ENCODE measurements at regions not wholly inside any gene's neighbourhood (a gene's known extent, or its start where the extent isn't known, plus 50 kb on each side); places are given as distances from the start of the nearest gene placed in this dataset.

GRCh38 chr4:120636120-120636630 lies 286.4 kb downstream of the PRDM5 start:
- Mint-ChIP-seq H3K36me3 (ENCODE audit: insufficient read depth) (no peaks in the 10 kb centered on the region), H3K4me1 (no peaks in the 10 kb centered on the region), H3K9me3 (no peaks in the 10 kb centered on the region), H3K27ac (ENCODE audit: low read depth) (no peak overlapping the region), H3K4me3 (no peak overlapping the region), H3K27me3 (no peaks in the 10 kb centered on the region)
- ATAC-seq (replicated peaks; ENCODE audit: extremely low read depth, poor library complexity, severe bottlenecking) (no peak), DNase-seq (ENCODE audit: low spot score in 2 of 2) (no peak)

- Mint-ChIP-seq H3K9me3 (no peaks in the 10 kb centered on the region), H3K36me3 (ENCODE audit: insufficient read depth) (no peaks in the 10 kb centered on the region), H3K4me3 (no peak overlapping the region), H3K27ac (ENCODE audit: low read depth) (no peak overlapping the region), H3K4me1 (no peaks in the 10 kb centered on the region), H3K27me3 (no peaks in the 10 kb centered on the region)
- DNase-seq (ENCODE audit: low spot score in 2 of 2) (no peak), ATAC-seq (replicated peaks; ENCODE audit: extremely low read depth, poor library complexity, severe bottlenecking) (no peak)
Observed at GRCh38 chr4:120633810-120634209, 288.7 kb downstream of the PRDM5 start.

DNA sequence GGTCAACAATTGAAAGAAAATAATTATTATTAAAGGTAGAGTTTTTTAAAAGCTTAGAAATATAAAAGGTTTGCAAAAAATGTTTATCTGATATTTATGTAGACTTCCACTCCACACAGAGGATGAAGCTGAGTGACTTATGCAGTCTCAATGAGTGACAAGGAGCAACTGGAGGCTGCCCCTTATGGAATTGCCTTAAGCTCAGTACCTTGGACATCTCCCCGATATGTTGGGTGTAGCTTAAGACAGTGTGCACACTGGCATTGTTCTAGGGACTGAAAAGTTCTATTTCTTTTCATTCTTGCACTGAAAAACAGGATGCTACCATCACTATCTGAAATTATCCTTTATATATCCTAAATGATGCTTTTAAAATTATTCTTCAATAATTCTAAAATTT lies 292.1 kb downstream of the PRDM5 start:
- H3K4me1 Mint-ChIP-seq, result no peaks in the 10 kb centered on the region
- no peak overlapping the region for H3K27ac Mint-ChIP-seq (ENCODE audit: low read depth)
- no peaks in the 10 kb centered on the region for H3K27me3 Mint-ChIP-seq
- H3K36me3 Mint-ChIP-seq (ENCODE audit: insufficient read depth), result no peaks in the 10 kb centered on the region
- ATAC-seq (replicated peaks; ENCODE audit: extremely low read depth, poor library complexity, severe bottlenecking), result no peak
- no peaks in the 10 kb centered on the region for H3K9me3 Mint-ChIP-seq
- no peak overlapping the region for H3K4me3 Mint-ChIP-seq
- DNase-seq (ENCODE audit: low spot score in 2 of 2), result no peak

DNA sequence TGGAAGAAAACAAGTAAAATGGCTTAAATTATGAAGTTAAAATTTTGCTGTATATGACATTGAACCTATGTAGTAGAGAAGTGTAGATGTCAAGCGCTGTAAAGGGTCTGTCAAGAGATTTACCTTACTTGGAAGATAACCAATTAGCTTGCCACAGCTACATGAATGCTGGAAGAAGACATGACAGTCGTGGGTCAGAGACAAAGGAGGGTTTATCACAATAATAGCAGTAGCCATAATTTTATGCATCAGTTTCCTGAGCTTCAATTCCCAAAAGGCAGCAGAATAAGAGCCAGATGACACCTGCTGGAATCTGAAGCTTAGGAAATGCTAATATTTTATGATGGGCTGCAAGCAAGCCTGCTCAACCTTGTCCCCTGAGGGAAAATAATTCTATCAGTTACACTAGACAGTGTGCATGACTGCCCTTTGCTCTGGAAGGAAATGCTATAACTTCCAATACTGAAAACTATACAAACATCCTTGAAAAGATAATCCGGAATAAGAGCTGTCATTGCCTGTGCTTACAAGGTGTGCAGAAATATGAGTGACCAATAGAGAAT lies 292.9 kb downstream of the PRDM5 start:
- Mint-ChIP-seq H3K9me3 (no peaks in the 10 kb centered on the region), H3K4me1 (no peaks in the 10 kb centered on the region), H3K4me3 (no peak overlapping the region), H3K36me3 (ENCODE audit: insufficient read depth) (no peaks in the 10 kb centered on the region), H3K27ac (ENCODE audit: low read depth) (no peak overlapping the region), H3K27me3 (peaks cover 2% of the 10 kb centered on the region)
- DNase-seq (ENCODE audit: low spot score in 2 of 2), result no peak
- no peak for ATAC-seq (replicated peaks; ENCODE audit: extremely low read depth, poor library complexity, severe bottlenecking)

DNA sequence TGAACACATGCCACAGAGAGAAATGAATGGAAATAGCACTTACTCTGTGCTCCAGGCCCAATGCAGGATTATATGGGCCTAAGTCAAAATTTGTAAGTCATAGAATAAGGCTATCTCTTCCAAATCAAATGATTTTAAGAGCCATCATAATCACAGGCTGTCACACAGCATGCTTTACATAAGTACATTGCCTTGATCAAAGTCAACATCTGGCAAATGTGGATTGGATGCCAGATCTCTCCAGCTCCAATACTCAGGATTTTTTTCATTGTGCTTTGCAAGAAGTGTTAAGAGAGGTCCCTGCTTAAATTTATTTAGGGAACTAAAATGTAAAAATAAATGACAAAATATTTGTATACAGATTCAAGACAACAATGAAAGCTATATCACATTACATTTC lies 299.9 kb downstream of the PRDM5 start:
- Mint-ChIP-seq H3K27ac (ENCODE audit: low read depth) (no peak overlapping the region), H3K9me3 (no peaks in the 10 kb centered on the region), H3K4me3 (no peak overlapping the region), H3K27me3 (peaks cover 13% of the 10 kb centered on the region), H3K4me1 (no peaks in the 10 kb centered on the region), H3K36me3 (ENCODE audit: insufficient read depth) (no peaks in the 10 kb centered on the region)
- no peak for DNase-seq (ENCODE audit: low spot score in 2 of 2)
- ATAC-seq (replicated peaks; ENCODE audit: extremely low read depth, poor library complexity, severe bottlenecking), result no peak

DNA sequence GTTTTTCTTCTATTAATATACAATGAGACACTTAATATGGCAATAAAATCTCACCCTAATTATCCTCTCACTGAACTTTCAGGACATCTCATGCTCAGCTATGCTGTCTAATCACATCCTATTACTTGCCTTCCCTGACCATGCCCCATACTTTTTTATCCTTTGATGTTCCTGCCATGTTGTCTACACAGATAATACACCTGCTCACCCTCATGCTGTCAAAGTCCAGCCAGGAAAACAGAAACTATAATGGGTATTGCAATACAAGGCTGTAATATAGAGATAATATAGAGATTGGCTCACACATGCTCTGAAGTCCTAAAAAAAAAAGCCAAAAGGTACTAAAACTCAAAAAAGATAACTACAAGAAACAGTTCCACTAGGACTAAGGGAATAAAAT lies 305.4 kb downstream of the PRDM5 start:
- H3K9me3 Mint-ChIP-seq, result peaks cover 2% of the 10 kb centered on the region
- no peak for ATAC-seq (replicated peaks; ENCODE audit: extremely low read depth, poor library complexity, severe bottlenecking)
- peaks cover 6% of the 10 kb centered on the region for H3K27me3 Mint-ChIP-seq
- no peaks in the 10 kb centered on the region for H3K4me1 Mint-ChIP-seq
- no peak overlapping the region for H3K27ac Mint-ChIP-seq (ENCODE audit: low read depth)
- DNase-seq (ENCODE audit: low spot score in 2 of 2), result no peak
- H3K36me3 Mint-ChIP-seq (ENCODE audit: insufficient read depth), result peaks cover 1% of the 10 kb centered on the region
- no peak overlapping the region for H3K4me3 Mint-ChIP-seq

GRCh38 chr4:120616041-120616440 lies 306.5 kb downstream of the PRDM5 start:
- no peak overlapping the region for H3K4me3 Mint-ChIP-seq
- peaks cover 1% of the 10 kb centered on the region for H3K36me3 Mint-ChIP-seq (ENCODE audit: insufficient read depth)
- peaks cover 11% of the 10 kb centered on the region for H3K27me3 Mint-ChIP-seq
- DNase-seq (ENCODE audit: low spot score in 2 of 2), result no peak
- no peak overlapping the region for H3K27ac Mint-ChIP-seq (ENCODE audit: low read depth)
- ATAC-seq (replicated peaks; ENCODE audit: extremely low read depth, poor library complexity, severe bottlenecking), result no peak
- peaks cover 7% of the 10 kb centered on the region for H3K9me3 Mint-ChIP-seq
- H3K4me1 Mint-ChIP-seq, result no peaks in the 10 kb centered on the region

DNA sequence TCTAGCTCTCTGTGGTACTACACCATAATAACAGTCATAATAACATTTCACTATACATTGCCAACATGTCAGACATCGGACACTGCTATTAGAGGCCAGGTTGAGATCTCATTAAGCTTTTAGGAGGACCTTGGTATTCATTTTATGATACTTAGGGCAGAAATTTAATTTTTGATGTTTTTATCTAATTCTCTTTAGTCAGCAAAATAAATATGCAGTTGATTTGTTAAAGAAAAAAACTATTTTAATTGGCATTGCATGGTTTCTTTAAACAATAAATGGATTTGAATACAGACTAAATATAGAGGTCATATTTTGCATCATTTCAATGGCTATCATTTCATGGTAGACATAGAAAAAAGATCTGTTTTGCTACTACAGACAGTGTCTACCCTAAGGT lies 308.7 kb downstream of the PRDM5 start:
- no peaks in the 10 kb centered on the region for H3K4me1 Mint-ChIP-seq
- ATAC-seq (replicated peaks; ENCODE audit: extremely low read depth, poor library complexity, severe bottlenecking) (no peak), DNase-seq (ENCODE audit: low spot score in 2 of 2) (no peak)
- H3K4me3 Mint-ChIP-seq, result no peak overlapping the region
- H3K9me3 Mint-ChIP-seq, result peaks cover 7% of the 10 kb centered on the region
- peaks cover 1% of the 10 kb centered on the region for H3K36me3 Mint-ChIP-seq (ENCODE audit: insufficient read depth)
- peaks cover 11% of the 10 kb centered on the region for H3K27me3 Mint-ChIP-seq
- no peak overlapping the region for H3K27ac Mint-ChIP-seq (ENCODE audit: low read depth)

- Mint-ChIP-seq H3K4me1 (no peaks in the 10 kb centered on the region), H3K4me3 (no peak overlapping the region), H3K27me3 (peaks cover 11% of the 10 kb centered on the region), H3K9me3 (peaks cover 7% of the 10 kb centered on the region), H3K27ac (ENCODE audit: low read depth) (no peak overlapping the region), H3K36me3 (ENCODE audit: insufficient read depth) (peaks cover 1% of the 10 kb centered on the region)
- DNase-seq (ENCODE audit: low spot score in 2 of 2) (no peak), ATAC-seq (replicated peaks; ENCODE audit: extremely low read depth, poor library complexity, severe bottlenecking) (no peak)
Observed at GRCh38 chr4:120611092-120611491, 311.4 kb downstream of the PRDM5 start.

DNA sequence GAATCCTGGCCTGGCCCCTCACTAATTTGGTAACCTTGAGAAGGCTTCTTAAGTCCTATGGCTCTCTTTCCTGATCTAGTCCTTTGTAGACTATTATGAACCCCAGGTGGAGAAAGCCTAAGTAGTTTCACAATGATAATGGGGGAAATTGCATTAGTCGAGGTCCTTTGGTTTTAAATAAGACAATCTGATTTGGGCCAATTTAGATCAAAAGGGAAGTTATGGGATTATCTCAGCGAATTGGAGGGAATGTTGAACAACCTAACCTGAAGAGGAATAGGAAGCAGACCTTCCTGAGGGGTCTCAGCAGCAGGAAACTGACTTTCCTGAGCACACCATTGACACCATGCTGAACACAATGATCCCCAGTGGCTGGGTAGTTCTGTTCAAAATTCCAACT lies 331.5 kb downstream of the PRDM5 start:
- no peak overlapping the region for H3K4me3 Mint-ChIP-seq
- H3K36me3 Mint-ChIP-seq (ENCODE audit: insufficient read depth), result no peaks in the 10 kb centered on the region
- H3K4me1 Mint-ChIP-seq, result no peaks in the 10 kb centered on the region
- no peaks in the 10 kb centered on the region for H3K27me3 Mint-ChIP-seq
- H3K9me3 Mint-ChIP-seq, result no peaks in the 10 kb centered on the region
- ATAC-seq (replicated peaks; ENCODE audit: extremely low read depth, poor library complexity, severe bottlenecking) (no peak), DNase-seq (ENCODE audit: low spot score in 2 of 2) (no peak)
- H3K27ac Mint-ChIP-seq (ENCODE audit: low read depth), result no peak overlapping the region

- Mint-ChIP-seq H3K27me3 (no peaks in the 10 kb centered on the region), H3K27ac (ENCODE audit: low read depth) (no peak overlapping the region), H3K36me3 (ENCODE audit: insufficient read depth) (no peaks in the 10 kb centered on the region), H3K4me3 (no peak overlapping the region), H3K9me3 (no peaks in the 10 kb centered on the region), H3K4me1 (no peaks in the 10 kb centered on the region)
- ATAC-seq (replicated peaks; ENCODE audit: extremely low read depth, poor library complexity, severe bottlenecking) (no peak), DNase-seq (ENCODE audit: low spot score in 2 of 2) (no peak)
Observed at GRCh38 chr4:120589787-120590186, 332.7 kb downstream of the PRDM5 start.

DNA sequence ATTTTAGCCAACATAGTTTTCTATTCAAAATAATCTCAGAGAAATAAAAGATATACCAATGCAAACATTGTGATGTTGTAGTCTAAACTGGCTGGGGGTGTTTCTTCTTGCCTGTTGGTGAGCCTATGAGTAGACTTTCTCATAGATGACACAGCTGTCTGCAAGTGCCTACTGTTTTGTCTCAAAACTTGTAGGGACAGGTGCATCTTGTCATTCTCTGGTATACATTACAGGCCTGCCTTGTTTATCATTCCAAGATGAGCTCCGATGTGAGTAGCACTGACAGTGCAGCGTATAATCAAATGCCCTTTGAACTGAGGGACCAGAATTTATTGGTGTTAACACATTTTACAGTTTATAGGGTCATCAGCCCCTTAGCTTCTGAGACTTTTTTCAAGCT lies 353.8 kb downstream of the PRDM5 start:
- no peak overlapping the region for H3K4me3 Mint-ChIP-seq
- no peaks in the 10 kb centered on the region for H3K27me3 Mint-ChIP-seq
- H3K4me1 Mint-ChIP-seq, result no peaks in the 10 kb centered on the region
- no peaks in the 10 kb centered on the region for H3K9me3 Mint-ChIP-seq
- no peaks in the 10 kb centered on the region for H3K36me3 Mint-ChIP-seq (ENCODE audit: insufficient read depth)
- DNase-seq (ENCODE audit: low spot score in 2 of 2) (no peak), ATAC-seq (replicated peaks; ENCODE audit: extremely low read depth, poor library complexity, severe bottlenecking) (no peak)
- H3K27ac Mint-ChIP-seq (ENCODE audit: low read depth), result no peak overlapping the region

DNA sequence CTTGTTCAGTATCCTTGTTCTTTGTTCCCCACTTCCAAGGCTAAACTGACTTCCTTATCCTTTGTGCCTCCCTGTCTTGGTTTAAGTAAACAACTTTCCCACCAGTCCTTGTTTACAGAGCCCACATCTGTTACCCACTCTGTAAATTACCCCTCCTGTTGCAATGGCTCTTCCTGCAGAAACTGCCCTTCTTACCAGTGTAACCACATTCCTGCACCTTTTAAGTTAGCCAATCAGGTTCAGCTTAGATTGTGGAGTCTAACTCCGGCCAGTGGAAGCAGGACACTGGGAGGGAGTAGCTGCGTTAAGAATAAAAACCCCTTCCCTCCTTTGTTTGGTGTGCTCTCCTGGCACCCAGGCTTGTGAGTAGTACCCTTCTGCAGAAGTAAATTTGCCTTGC lies 360.9 kb downstream of the PRDM5 start:
- no peaks in the 10 kb centered on the region for H3K27me3 Mint-ChIP-seq
- ATAC-seq (replicated peaks; ENCODE audit: extremely low read depth, poor library complexity, severe bottlenecking) (no peak), DNase-seq (ENCODE audit: low spot score in 2 of 2) (no peak)
- H3K4me1 Mint-ChIP-seq, result no peaks in the 10 kb centered on the region
- H3K4me3 Mint-ChIP-seq, result no peak overlapping the region
- H3K9me3 Mint-ChIP-seq, result no peaks in the 10 kb centered on the region
- no peak overlapping the region for H3K27ac Mint-ChIP-seq (ENCODE audit: low read depth)
- no peaks in the 10 kb centered on the region for H3K36me3 Mint-ChIP-seq (ENCODE audit: insufficient read depth)

GRCh38 chr4:120557372-120557771 lies 365.2 kb downstream of the PRDM5 start:
- DNase-seq (ENCODE audit: low spot score in 2 of 2) (no peak), ATAC-seq (replicated peaks; ENCODE audit: extremely low read depth, poor library complexity, severe bottlenecking) (no peak)
- Mint-ChIP-seq H3K36me3 (ENCODE audit: insufficient read depth) (no peaks in the 10 kb centered on the region), H3K27ac (ENCODE audit: low read depth) (no peak overlapping the region), H3K4me1 (no peaks in the 10 kb centered on the region), H3K27me3 (no peaks in the 10 kb centered on the region), H3K4me3 (no peak overlapping the region), H3K9me3 (no peaks in the 10 kb centered on the region)
